Suprapubic skin (tissue), 3 donors: ENCODE measurements at regions not wholly inside any gene's neighbourhood (a gene's known extent, or its start where the extent isn't known, plus 50 kb on each side); places are given as distances from the start of the nearest gene placed in this dataset.

Experiments
- EP300 ChIP-seq: sonication (generic); formaldehyde crosslinking; IDR thresholded peaks from one replicate; pipeline ENCODE4 v1.6.1; 2017; ENCODE audit warnings: antibody characterized with exemption
- POLR2A ChIP-seq, 2 donors: fragments of 450-650 bp; IDR thresholded peaks; one replicate each; pipeline ENCODE4 v1.6.1; 2017; ENCODE audit warnings: antibody characterized with exemption in 2 of 2, mild to moderate bottlenecking in 2 of 2, moderate library complexity in 2 of 2
- TF ChIP-seq, protein P1 (sequence below), 2 donors: fragments of 200-600 bp in 1 of 2; fragments of 450-650 bp in 1 of 2; sonication (generic) in 1 of 2; IDR thresholded peaks; one replicate each; pipeline ENCODE4 v1.5.1; 2016 to 2019; ENCODE audit warnings: antibody characterized with exemption in 2 of 2, mild to moderate bottlenecking in 1 of 2, moderate library complexity in 1 of 2

DNA sequence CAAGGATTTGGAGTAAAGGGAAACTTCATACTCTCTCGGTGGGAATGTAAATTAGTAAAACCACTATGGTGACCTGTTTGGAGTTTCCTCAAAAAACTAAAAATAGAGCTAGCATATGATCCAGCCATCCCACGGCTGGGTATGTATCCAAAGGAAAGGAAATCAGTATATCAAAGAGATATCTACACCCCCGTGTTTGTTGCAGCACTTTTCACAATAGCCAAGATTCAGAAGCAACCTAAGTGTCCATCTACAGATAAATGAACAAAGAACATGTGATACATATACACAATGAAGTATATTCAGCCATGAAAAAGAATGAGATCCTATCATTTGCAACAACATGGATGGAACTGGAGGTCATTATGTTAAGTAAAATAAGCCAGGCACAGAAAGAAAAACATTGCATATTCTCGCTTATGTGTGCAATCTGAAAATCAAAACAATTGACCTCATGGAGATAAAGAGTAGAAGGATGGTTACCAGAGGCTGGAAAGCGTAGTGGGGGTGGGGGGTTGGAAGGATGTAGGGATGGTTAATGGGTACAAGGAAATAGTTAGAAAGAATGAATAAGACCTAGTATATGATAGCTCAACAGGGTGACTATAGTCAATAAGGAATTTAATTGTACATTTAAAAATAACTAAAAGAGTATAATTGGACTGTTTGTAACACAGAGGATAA is 468.0 kb downstream of the BCAT1 start:
- TF ChIP-seq, protein P1, sequence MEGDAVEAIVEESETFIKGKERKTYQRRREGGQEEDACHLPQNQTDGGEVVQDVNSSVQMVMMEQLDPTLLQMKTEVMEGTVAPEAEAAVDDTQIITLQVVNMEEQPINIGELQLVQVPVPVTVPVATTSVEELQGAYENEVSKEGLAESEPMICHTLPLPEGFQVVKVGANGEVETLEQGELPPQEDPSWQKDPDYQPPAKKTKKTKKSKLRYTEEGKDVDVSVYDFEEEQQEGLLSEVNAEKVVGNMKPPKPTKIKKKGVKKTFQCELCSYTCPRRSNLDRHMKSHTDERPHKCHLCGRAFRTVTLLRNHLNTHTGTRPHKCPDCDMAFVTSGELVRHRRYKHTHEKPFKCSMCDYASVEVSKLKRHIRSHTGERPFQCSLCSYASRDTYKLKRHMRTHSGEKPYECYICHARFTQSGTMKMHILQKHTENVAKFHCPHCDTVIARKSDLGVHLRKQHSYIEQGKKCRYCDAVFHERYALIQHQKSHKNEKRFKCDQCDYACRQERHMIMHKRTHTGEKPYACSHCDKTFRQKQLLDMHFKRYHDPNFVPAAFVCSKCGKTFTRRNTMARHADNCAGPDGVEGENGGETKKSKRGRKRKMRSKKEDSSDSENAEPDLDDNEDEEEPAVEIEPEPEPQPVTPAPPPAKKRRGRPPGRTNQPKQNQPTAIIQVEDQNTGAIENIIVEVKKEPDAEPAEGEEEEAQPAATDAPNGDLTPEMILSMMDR (IDR thresholded peaks at IDR 0.05), result no peak
- TF ChIP-seq POLR2A (IDR thresholded peaks at IDR 0.05) (no peak), EP300 (no peak)
